GM18499 (cell line): ENCODE measurements at regions not wholly inside any gene's neighbourhood (a gene's known extent, or its start where the extent isn't known, plus 50 kb on each side); places are given as distances from the start of the nearest gene placed in this dataset.
"Not testable (repeated sequence)": the region's sequence is repeated elsewhere in the genome, so short reads cannot be mapped to it uniquely, and the experiment has no call there.

ENCODE experiments used
- ATAC-seq: cut with Tn5 transposase; IDR thresholded peaks from one replicate; pipeline ENCODE4 v1.9.1; 2021; ENCODE audit warnings: moderate number of reproducible peaks; ENCODE audit not compliant: insufficient read depth, unreplicated experiment

GRCh38 chr3:178211086-178211485, 325.1 kb upstream of the KCNMB2 start:
- ATAC-seq, result not testable (repeated sequence)

- no peak for ATAC-seq
Observed at GRCh38 chr3:178217479-178217878, 318.8 kb upstream of the KCNMB2 start.

- no peak for ATAC-seq
Observed at GRCh38 chr3:178218231-178218630, 318.0 kb upstream of the KCNMB2 start.

- not testable (repeated sequence) for ATAC-seq
Observed at GRCh38 chr3:178219661-178220060, 316.6 kb upstream of the KCNMB2 start.

GRCh38 chr3:178223876-178224275, 312.4 kb upstream of the KCNMB2 start:
- ATAC-seq, result no peak

- ATAC-seq, result no peak
Observed at GRCh38 chr3:178226094-178226493, 310.1 kb upstream of the KCNMB2 start.

- ATAC-seq, result no peak
Observed at GRCh38 chr3:178231645-178232044, 304.6 kb upstream of the KCNMB2 start.

GRCh38 chr3:178233371-178234071, 302.7 kb upstream of the KCNMB2 start:
- no peak for ATAC-seq

GRCh38 chr3:178236555-178237277, 299.5 kb upstream of the KCNMB2 start:
- no peak for ATAC-seq

- no peak for ATAC-seq
Observed at GRCh38 chr3:178238179-178238578, 298.1 kb upstream of the KCNMB2 start.

- ATAC-seq, result no peak
Observed at GRCh38 chr3:178244733-178245709, 291.2 kb upstream of the KCNMB2 start.

- no peak for ATAC-seq
Observed at GRCh38 chr3:178246004-178246403, 290.2 kb upstream of the KCNMB2 start.

- ATAC-seq, result no peak
Observed at GRCh38 chr3:178255315-178255714, 280.9 kb upstream of the KCNMB2 start.

- ATAC-seq, result no peak
Observed at GRCh38 chr3:178257491-178257890, 278.7 kb upstream of the KCNMB2 start.

- ATAC-seq, result no peak
Observed at GRCh38 chr3:178258121-178258520, 278.1 kb upstream of the KCNMB2 start.

- ATAC-seq, result no peak
Observed at GRCh38 chr3:178259703-178260102, 276.5 kb upstream of the KCNMB2 start.

GRCh38 chr3:178260887-178261565, 275.2 kb upstream of the KCNMB2 start:
- no peak for ATAC-seq

GRCh38 chr3:178263236-178263916, 272.9 kb upstream of the KCNMB2 start:
- no peak for ATAC-seq

- ATAC-seq, result no peak
Observed at GRCh38 chr3:178267158-178267844, 268.9 kb upstream of the KCNMB2 start.
